ENCODE measurements at regions not wholly inside any gene's neighbourhood (a gene's known extent, or its start where the extent isn't known, plus 50 kb on each side); places are given as distances from the start of the nearest gene placed in this dataset.

- TF ChIP-seq CTCF (IDR thresholded peaks at IDR 0.05; ENCODE audit: low read depth, low read length, missing control alignments): no peak
- in situ Hi-C loops (cut with HindIII; ENCODE audit: low sequenced_read_pairs): no loop called here
- H3K4me3 ChIP-seq (ENCODE audit: low read depth, low read length): no peak overlapping the region
- no peak for DNase-seq (ENCODE audit: low read depth)
Observed at GRCh38 chr5:155068616-155069100, 55.1 kb downstream of the KIF4B start.

- in situ Hi-C loops (cut with HindIII; ENCODE audit: low sequenced_read_pairs): no loop called here
- no peak overlapping the region for H3K4me3 ChIP-seq (ENCODE audit: low read depth, low read length)
- no peak for TF ChIP-seq CTCF (IDR thresholded peaks at IDR 0.05; ENCODE audit: low read depth, low read length, missing control alignments)
- no peak for DNase-seq (ENCODE audit: low read depth)
Observed at GRCh38 chr5:155069961-155070360, 56.4 kb downstream of the KIF4B start.

GRCh38 chr5:155070781-155071180 lies 57.2 kb downstream of the KIF4B start:
- in situ Hi-C loops (cut with HindIII; ENCODE audit: low sequenced_read_pairs): no loop called here
- TF ChIP-seq CTCF (IDR thresholded peaks at IDR 0.05; ENCODE audit: low read depth, low read length, missing control alignments): no peak
- no peak for DNase-seq (ENCODE audit: low read depth)
- H3K4me3 ChIP-seq (ENCODE audit: low read depth, low read length): no peak overlapping the region

- in situ Hi-C loops (cut with HindIII; ENCODE audit: low sequenced_read_pairs): no loop called here
- H3K4me3 ChIP-seq (ENCODE audit: low read depth, low read length): no peak overlapping the region
- DNase-seq (ENCODE audit: low read depth): no peak
- TF ChIP-seq CTCF (IDR thresholded peaks at IDR 0.05; ENCODE audit: low read depth, low read length, missing control alignments): no peak
Observed at GRCh38 chr5:155076379-155076778, 62.8 kb downstream of the KIF4B start.

- in situ Hi-C loops (cut with HindIII; ENCODE audit: low sequenced_read_pairs): no loop called here
- no peak for DNase-seq (ENCODE audit: low read depth)
- H3K4me3 ChIP-seq (ENCODE audit: low read depth, low read length): no peak overlapping the region
- TF ChIP-seq CTCF (IDR thresholded peaks at IDR 0.05; ENCODE audit: low read depth, low read length, missing control alignments): no peak
Observed at GRCh38 chr5:155079698-155080097, 66.1 kb downstream of the KIF4B start.

GRCh38 chr5:155080721-155081120 lies 67.2 kb downstream of the KIF4B start:
- in situ Hi-C loops (cut with HindIII; ENCODE audit: low sequenced_read_pairs): no loop called here
- TF ChIP-seq CTCF (IDR thresholded peaks at IDR 0.05; ENCODE audit: low read depth, low read length, missing control alignments): no peak

GRCh38 chr5:155081618-155082017 lies 68.1 kb downstream of the KIF4B start:
- in situ Hi-C loops (cut with HindIII; ENCODE audit: low sequenced_read_pairs): no loop called here
- DNase-seq (ENCODE audit: low read depth): no peak
- no peak overlapping the region for H3K4me3 ChIP-seq (ENCODE audit: low read depth, low read length)
- TF ChIP-seq CTCF (IDR thresholded peaks at IDR 0.05; ENCODE audit: low read depth, low read length, missing control alignments): no peak

More at GRCh38 chr5:155080721-155081120, 67.2 kb downstream of the KIF4B start:
- DNase-seq (ENCODE audit: low read depth): no peak
- H3K4me3 ChIP-seq (ENCODE audit: low read depth, low read length): no peak overlapping the region
